ENCODE measurements at regions not wholly inside any gene's neighbourhood (a gene's known extent, or its start where the extent isn't known, plus 50 kb on each side); places are given as distances from the start of the nearest gene placed in this dataset.

DNA sequence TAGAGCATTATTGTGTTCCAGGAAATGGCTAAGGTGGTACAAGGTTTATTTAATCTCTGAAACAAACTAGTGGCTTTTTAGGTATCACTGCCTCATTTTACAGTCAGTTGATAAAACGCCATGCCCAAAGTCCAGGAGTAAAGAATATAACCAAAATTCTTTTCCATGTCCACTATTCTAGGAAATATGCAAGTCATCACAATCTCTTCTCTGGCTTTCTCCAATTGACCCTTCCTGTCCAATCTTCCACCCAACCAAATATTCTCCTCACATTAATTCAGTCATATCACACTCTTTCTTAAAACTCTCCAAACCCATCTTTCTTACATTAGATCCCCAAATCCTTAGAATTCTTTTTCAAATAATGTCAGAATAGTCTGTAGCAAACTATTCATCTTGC lies 1110.0 kb upstream of the CDH8 start:
- ChIA-PET POLR2A (no interaction called here), SMC1A (ENCODE audit: uncharacterized antibody, unreplicated experiment) (no interaction called here), CTCF (no interaction called here), RAD21 (ENCODE audit: unreplicated experiment) (no interaction called here)
- no TSS peak for BruUV-seq (replicated peaks)
- DNase-seq (ENCODE audit: low read depth, low spot score) (no peak), FAIRE-seq (no peak), ATAC-seq (no peak)
- no peak overlapping the region for H3K4me3 ChIP-seq
- intact Hi-C loops (cut with micrococcal nuclease; ENCODE audit: unreplicated experiment) = no loop called here
- H2AFZ ChIP-seq (ENCODE audit: control insufficient read depth, low read depth, low read length) = no peak overlapping the region
- no peaks in the 10 kb centered on the region for H3K36me3 ChIP-seq (ENCODE audit: control insufficient read depth in 2 of 2, insufficient read depth in 2 of 2, low read length in 1 of 2)
- no peaks in the 10 kb centered on the region for H3K27me3 ChIP-seq (replicated peaks in 1 of 2; ENCODE audit: control insufficient read depth in 2 of 2, insufficient read depth in 2 of 2, low read length in 1 of 2)
- no peak overlapping the region for H3K4me2 ChIP-seq (ENCODE audit: control insufficient read depth, insufficient read depth)
- H3K4me1 ChIP-seq (ENCODE audit: control insufficient read depth, insufficient read depth, low read length) = no peaks in the 10 kb centered on the region
- H3K9me3 ChIP-seq (replicated peaks; ENCODE audit: control insufficient read depth, insufficient read depth, low read length) = no peaks in the 10 kb centered on the region
- no peak overlapping the region for H3K9ac ChIP-seq (ENCODE audit: control insufficient read depth, insufficient read depth, low read length)
- in situ Hi-C loops (cut with MboI) = no loop called here
- WGBS (ENCODE audit: insufficient coverage, insufficient replicate concordance, low lambda C conversion rate, missing lambda C conversion rate) = 9% methylated on average over 1 of the region's 1 CpG
- H3K27ac ChIP-seq (ENCODE audit: control insufficient read depth, insufficient read depth) = no peak overlapping the region
- no peak for TF ChIP-seq ZNF274 (IDR thresholded peaks at IDR 0.05; ENCODE audit: insufficient read depth, insufficient read length)
- TF ChIP-seq NR2F1 (conservative IDR thresholded peaks at IDR 0.05) = no peak
- TF ChIP-seq, protein P1, sequence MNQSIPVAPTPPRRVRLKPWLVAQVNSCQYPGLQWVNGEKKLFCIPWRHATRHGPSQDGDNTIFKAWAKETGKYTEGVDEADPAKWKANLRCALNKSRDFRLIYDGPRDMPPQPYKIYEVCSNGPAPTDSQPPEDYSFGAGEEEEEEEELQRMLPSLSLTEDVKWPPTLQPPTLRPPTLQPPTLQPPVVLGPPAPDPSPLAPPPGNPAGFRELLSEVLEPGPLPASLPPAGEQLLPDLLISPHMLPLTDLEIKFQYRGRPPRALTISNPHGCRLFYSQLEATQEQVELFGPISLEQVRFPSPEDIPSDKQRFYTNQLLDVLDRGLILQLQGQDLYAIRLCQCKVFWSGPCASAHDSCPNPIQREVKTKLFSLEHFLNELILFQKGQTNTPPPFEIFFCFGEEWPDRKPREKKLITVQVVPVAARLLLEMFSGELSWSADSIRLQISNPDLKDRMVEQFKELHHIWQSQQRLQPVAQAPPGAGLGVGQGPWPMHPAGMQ (IDR thresholded peaks at IDR 0.05; ENCODE audit: borderline replicate concordance) = no peak
- TF ChIP-seq SPI1 (IDR thresholded peaks at IDR 0.05; ENCODE audit: borderline replicate concordance, insufficient read depth, low read depth, low read length) = no peak
- no peak for TF ChIP-seq SRF (IDR thresholded peaks at IDR 0.05; ENCODE audit: low read depth in 2 of 2, low read length in 2 of 2)
- TF ChIP-seq, protein P2, sequence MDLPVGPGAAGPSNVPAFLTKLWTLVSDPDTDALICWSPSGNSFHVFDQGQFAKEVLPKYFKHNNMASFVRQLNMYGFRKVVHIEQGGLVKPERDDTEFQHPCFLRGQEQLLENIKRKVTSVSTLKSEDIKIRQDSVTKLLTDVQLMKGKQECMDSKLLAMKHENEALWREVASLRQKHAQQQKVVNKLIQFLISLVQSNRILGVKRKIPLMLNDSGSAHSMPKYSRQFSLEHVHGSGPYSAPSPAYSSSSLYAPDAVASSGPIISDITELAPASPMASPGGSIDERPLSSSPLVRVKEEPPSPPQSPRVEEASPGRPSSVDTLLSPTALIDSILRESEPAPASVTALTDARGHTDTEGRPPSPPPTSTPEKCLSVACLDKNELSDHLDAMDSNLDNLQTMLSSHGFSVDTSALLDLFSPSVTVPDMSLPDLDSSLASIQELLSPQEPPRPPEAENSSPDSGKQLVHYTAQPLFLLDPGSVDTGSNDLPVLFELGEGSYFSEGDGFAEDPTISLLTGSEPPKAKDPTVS (IDR thresholded peaks at IDR 0.05; ENCODE audit: low read depth, low read length) = no peak
- no peak for TF ChIP-seq RAD21 (IDR thresholded peaks at IDR 0.05; ENCODE audit: insufficient read depth, low read depth, low read length)
- TF ChIP-seq ZNF217 (IDR thresholded peaks at IDR 0.05) = no peak
- TF ChIP-seq IKZF1 (conservative IDR thresholded peaks at IDR 0.05) = no peak
- TF ChIP-seq PAX5 (IDR thresholded peaks at IDR 0.05; ENCODE audit: borderline replicate concordance, low read depth, low read length) = no peak
- TF ChIP-seq, protein P3, sequence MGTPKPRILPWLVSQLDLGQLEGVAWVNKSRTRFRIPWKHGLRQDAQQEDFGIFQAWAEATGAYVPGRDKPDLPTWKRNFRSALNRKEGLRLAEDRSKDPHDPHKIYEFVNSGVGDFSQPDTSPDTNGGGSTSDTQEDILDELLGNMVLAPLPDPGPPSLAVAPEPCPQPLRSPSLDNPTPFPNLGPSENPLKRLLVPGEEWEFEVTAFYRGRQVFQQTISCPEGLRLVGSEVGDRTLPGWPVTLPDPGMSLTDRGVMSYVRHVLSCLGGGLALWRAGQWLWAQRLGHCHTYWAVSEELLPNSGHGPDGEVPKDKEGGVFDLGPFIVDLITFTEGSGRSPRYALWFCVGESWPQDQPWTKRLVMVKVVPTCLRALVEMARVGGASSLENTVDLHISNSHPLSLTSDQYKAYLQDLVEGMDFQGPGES (IDR thresholded peaks at IDR 0.05) = no peak
- TF ChIP-seq NFYA (IDR thresholded peaks at IDR 0.05; ENCODE audit: borderline replicate concordance, low read depth, low read length) = no peak
- TF ChIP-seq HDAC6 (IDR thresholded peaks at IDR 0.05; ENCODE audit: unreplicated experiment) = no peak
- TF ChIP-seq NFXL1 (IDR thresholded peaks at IDR 0.05; ENCODE audit: borderline replicate concordance) = no peak
- no peak for TF ChIP-seq MTA3 (IDR thresholded peaks at IDR 0.05; ENCODE audit: borderline replicate concordance, low read length)
- TF ChIP-seq POLR2AphosphoS2 (IDR thresholded peaks at IDR 0.05; ENCODE audit: low read depth, low read length) = no peak
- no peaks in the 10 kb centered on the region for H3K79me2 ChIP-seq (ENCODE audit: control insufficient read depth, insufficient read depth, low read length)
- H4K20me1 ChIP-seq (ENCODE audit: control insufficient read depth, insufficient read depth) = no peaks in the 10 kb centered on the region
